Body of pancreas (tissue), 4 donors: ENCODE measurements at regions not wholly inside any gene's neighbourhood (a gene's known extent, or its start where the extent isn't known, plus 50 kb on each side); places are given as distances from the start of the nearest gene placed in this dataset.

Experiments
- ATAC-seq: fragments of 150-250 bp; one replicate; pipeline ENCODE4 v1.9.1; 2016
- DNase-seq, 4 donors: peaks; one replicate each; pipeline ENCODE4 v3.0.0-alpha.2; 2019
- H3K27ac ChIP-seq, 4 donors: fragments of 200-600 bp; sonication (generic); 1 replicate in 3 of 4; 2 replicates in 1 of 4; pipeline versions ENCODE4 v1.5.1 to v1.6.1; 2016 to 2019; ENCODE audit warnings: mild to moderate bottlenecking in 1 of 4, mixed read lengths in 1 of 4, moderate library complexity in 1 of 4
- H3K27me3 ChIP-seq, 2 donors: fragments of 200-600 bp; sonication (generic); one replicate each; pipeline ENCODE4 v1.6.0; 2016; ENCODE audit warnings: mild to moderate bottlenecking in 1 of 2
- H3K36me3 ChIP-seq, 2 donors: fragments of 200-600 bp; sonication (generic); replicated peaks in 1 of 2; 2 replicates each; pipeline ENCODE4 v1.5.1; 2016; ENCODE audit warnings: low read depth in 2 of 2; ENCODE audit not compliant: insufficient read depth in 1 of 2
- H3K4me1 ChIP-seq: fragments of 200-600 bp; sonication (generic); one replicate; pipeline ENCODE4 v1.6.0; 2016
- H3K4me3 ChIP-seq, 2 donors: fragments of 200-600 bp; sonication (generic); 1 replicate in 1 of 2; 2 replicates in 1 of 2; pipeline ENCODE4 v1.5.1; 2016 to 2019
- H3K9me3 ChIP-seq, 3 donors: fragments of 200-600 bp; sonication (generic); 1 replicate in 2 of 3; 2 replicates in 1 of 3; pipeline ENCODE4 v1.5.1; 2016
- CTCF ChIP-seq, 7 experiments: fragments of 450-650 bp in 4 of 7; fragments of 200-600 bp in 3 of 7; sonication (generic) in 3 of 7; IDR thresholded peaks; one replicate each; pipeline ENCODE4 v1.5.1; 2016 to 2019; ENCODE audit warnings: antibody characterized with exemption in 7 of 7
- POLR2A ChIP-seq, 3 donors: fragments of 450-650 bp; IDR thresholded peaks; one replicate each; pipeline ENCODE4 v1.6.1; 2016; ENCODE audit warnings: antibody characterized with exemption in 3 of 3, mild to moderate bottlenecking in 2 of 3
- WGBS, 2 donors: methylation state at CpG; one replicate each; pipeline ENCODE4 v1.1.5; 2017; 5-methylcytosine and 5-hydroxymethylcytosine counted together
- intact Hi-C: fragments of 100-400 bp; cut with DNase I; formaldehyde crosslinking; loops from one replicate; pipeline ENCODE4 v1.15.1; 2023

GRCh38 chr14:26791117-26791806 lies 193.4 kb upstream of the NOVA1 start:
- WGBS, 2 donors: 54 to 62% methylated on average over 4 of the region's 4 CpGs
- DNase-seq (no peak), ATAC-seq (no peak)
- intact Hi-C loops: no loop called here
- Histone ChIP-seq H3K9me3 (no peaks in the 10 kb centered on the region), H3K36me3 (no peaks in the 10 kb centered on the region), H3K4me1 (no peaks in the 10 kb centered on the region), H3K27me3 (no peaks in the 10 kb centered on the region), H3K27ac (no peak overlapping the region), H3K4me3 (no peak overlapping the region)
- TF ChIP-seq CTCF (IDR thresholded peaks at IDR 0.05): no peak
- no peak for TF ChIP-seq POLR2A (IDR thresholded peaks at IDR 0.05)

GRCh38 chr14:26794731-26795130 lies 196.9 kb upstream of the NOVA1 start:
- WGBS, 2 donors: 69 to 86% methylated on average over 2 of the region's 2 CpGs
- no peak for ATAC-seq
- Histone ChIP-seq H3K9me3 (no peaks in the 10 kb centered on the region), H3K27me3 (no peaks in the 10 kb centered on the region), H3K4me1 (no peaks in the 10 kb centered on the region), H3K36me3 (no peaks in the 10 kb centered on the region), H3K4me3 (no peak overlapping the region), H3K27ac (no peak overlapping the region)
- TF ChIP-seq CTCF (IDR thresholded peaks at IDR 0.05): no peak
- no peak for TF ChIP-seq POLR2A (IDR thresholded peaks at IDR 0.05)
- no peak for DNase-seq
- intact Hi-C loops: no loop called here

GRCh38 chr14:26808407-26808806 lies 210.6 kb upstream of the NOVA1 start:
- Histone ChIP-seq H3K27ac (no peak overlapping the region), H3K9me3 (no peaks in the 10 kb centered on the region), H3K36me3 (no peaks in the 10 kb centered on the region), H3K27me3 (no peaks in the 10 kb centered on the region), H3K4me3 (no peak overlapping the region), H3K4me1 (no peaks in the 10 kb centered on the region)
- ATAC-seq (no peak), DNase-seq (no peak)
- intact Hi-C loops: no loop called here
- TF ChIP-seq POLR2A (IDR thresholded peaks at IDR 0.05) (no peak), CTCF (IDR thresholded peaks at IDR 0.05) (no peak)
- 43 to 56% methylated on average over 1 of the region's 1 CpG for WGBS, 2 donors

GRCh38 chr14:26810631-26811030 lies 212.8 kb upstream of the NOVA1 start:
- DNase-seq: no peak
- H3K36me3 ChIP-seq: no peaks in the 10 kb centered on the region
- no peaks in the 10 kb centered on the region for H3K27me3 ChIP-seq
- intact Hi-C loops: no loop called here
- H3K4me3 ChIP-seq: no peak overlapping the region
- H3K9me3 ChIP-seq: no peaks in the 10 kb centered on the region
- TF ChIP-seq CTCF (IDR thresholded peaks at IDR 0.05) (no peak), POLR2A (IDR thresholded peaks at IDR 0.05) (no peak)
- H3K4me1 ChIP-seq: no peaks in the 10 kb centered on the region
- no peak for ATAC-seq
- no peak overlapping the region for H3K27ac ChIP-seq

GRCh38 chr14:26811756-26812305 lies 214.0 kb upstream of the NOVA1 start:
- no peak for ATAC-seq
- Histone ChIP-seq H3K27me3 (no peaks in the 10 kb centered on the region), H3K4me3 (no peak overlapping the region), H3K4me1 (no peaks in the 10 kb centered on the region), H3K36me3 (no peaks in the 10 kb centered on the region), H3K27ac (no peak overlapping the region), H3K9me3 (no peaks in the 10 kb centered on the region)
- DNase-seq: no peak
- intact Hi-C loops: no loop called here
- WGBS, 2 donors: 70 to 74% methylated on average over 3 of the region's 3 CpGs
- TF ChIP-seq POLR2A (IDR thresholded peaks at IDR 0.05) (no peak), CTCF (IDR thresholded peaks at IDR 0.05) (no peak)
